NB4 (cell line): ENCODE measurements at regions not wholly inside any gene's neighbourhood (a gene's known extent, or its start where the extent isn't known, plus 50 kb on each side); places are given as distances from the start of the nearest gene placed in this dataset.
"Not testable (repeated sequence)": the region's sequence is repeated elsewhere in the genome, so short reads cannot be mapped to it uniquely, and the experiment has no call there.

Experiments used
- CTCF ChIP-seq: IDR thresholded peaks from one replicate; pipeline ENCODE4 v1.5.1; 2012; ENCODE audit warnings: low read depth, low read length
- POLR2A ChIP-seq: IDR thresholded peaks from 2 replicates; pipeline ENCODE4 v1.6.1; 2011; ENCODE audit warnings: mild to moderate bottlenecking; ENCODE audit not compliant: insufficient read length; ENCODE audit errors: extremely low read depth

- TF ChIP-seq CTCF, POLR2A: not testable (repeated sequence)
Measured at GRCh38 chr4:28112691-28113335, 1252.2 kb downstream of the STIM2 start.
